Naive B cell (primary cell): ENCODE measurements at regions not wholly inside any gene's neighbourhood (a gene's known extent, or its start where the extent isn't known, plus 50 kb on each side); places are given as distances from the start of the nearest gene placed in this dataset.
"Not testable (repeated sequence)": the region's sequence is repeated elsewhere in the genome, so short reads cannot be mapped to it uniquely, and the experiment has no call there.

Experiments
- ATAC-seq, 2 donors: fragments of 150-1000 bp; cut with Tn5 transposase; 2 replicates each; pipeline ENCODE4 v1.10.0; 2021; ENCODE audit warnings: low read depth in 2 of 2, mild to moderate bottlenecking in 2 of 2, moderate library complexity in 2 of 2
- DNase-seq: peaks from one replicate; pipeline ENCODE4 v3.0.0; 2022
- H3K27ac Mint-ChIP-seq, 6 donors: one replicate each; pipeline ENCODE4 v1.8.0; 2020 to 2022; ENCODE audit warnings: mild to moderate bottlenecking in 6 of 6, mixed read lengths in 6 of 6, moderate library complexity in 5 of 6, inconsistent platforms in 2 of 6
- H3K27me3 Mint-ChIP-seq, 3 donors: one replicate each; pipeline ENCODE4 v1.8.0; 2021 to 2022; ENCODE audit warnings: mixed read lengths in 3 of 3, mild to moderate bottlenecking in 1 of 3
- H3K36me3 Mint-ChIP-seq, 2 donors: one replicate each; pipeline ENCODE4 v1.8.0; 2020 to 2022; ENCODE audit warnings: mixed read lengths in 2 of 2, inconsistent platforms in 1 of 2, mild to moderate bottlenecking in 1 of 2
- H3K4me1 Mint-ChIP-seq, 3 donors: one replicate each; pipeline ENCODE4 v1.8.0; 2020 to 2022; ENCODE audit warnings: mixed read lengths in 3 of 3, inconsistent platforms in 1 of 3, mild to moderate bottlenecking in 1 of 3, moderate library complexity in 1 of 3
- H3K4me3 Mint-ChIP-seq, 8 donors: one replicate each; pipeline ENCODE4 v1.8.0; 2020 to 2022; ENCODE audit warnings: mild to moderate bottlenecking in 8 of 8, mixed read lengths in 8 of 8, moderate library complexity in 8 of 8, inconsistent platforms in 2 of 8
- H3K9me3 Mint-ChIP-seq, 7 donors: one replicate each; pipeline ENCODE4 v1.8.0; 2020 to 2022; ENCODE audit warnings: mixed read lengths in 7 of 7, mild to moderate bottlenecking in 5 of 7, inconsistent platforms in 2 of 7, moderate library complexity in 1 of 7

GRCh38 chr19:21610787-21611186, 105.4 kb downstream of the ZNF429 start:
- H3K27me3 Mint-ChIP-seq: peaks cover 0 to 3% (median 0%) of the 10 kb centered on the region in 3 donors
- H3K4me1 Mint-ChIP-seq: no peaks in the 10 kb centered on the region
- H3K4me3 Mint-ChIP-seq: no peak overlapping the region
- H3K36me3 Mint-ChIP-seq: no peaks in the 10 kb centered on the region
- ATAC-seq (no peak), DNase-seq (no peak)
- H3K27ac Mint-ChIP-seq: no peak overlapping the region
- H3K9me3 Mint-ChIP-seq: peaks cover 0 to 7% (median 3%) of the 10 kb centered on the region in 7 donors

- DNase-seq: no peak
- H3K27ac Mint-ChIP-seq: no peak overlapping the region
- peaks cover 0 to 3% (median 0%) of the 10 kb centered on the region in 3 donors for H3K27me3 Mint-ChIP-seq
- H3K9me3 Mint-ChIP-seq: peaks cover 0 to 7% (median 3%) of the 10 kb centered on the region in 7 donors
- peaks cover under 1 to 1% (median under 1%) of the 10 kb centered on the region in 3 donors for H3K4me1 Mint-ChIP-seq
- ATAC-seq: no peak
- no peak overlapping the region for H3K4me3 Mint-ChIP-seq
- no peaks in the 10 kb centered on the region for H3K36me3 Mint-ChIP-seq
These were observed 104.9 kb downstream of the ZNF429 start for GRCh38 chr19:21610341-21610740.

- ATAC-seq (no peak), DNase-seq (no peak)
- Mint-ChIP-seq H3K9me3 (peaks cover 0 to 4% (median 2%) of the 10 kb centered on the region in 7 donors), H3K4me1 (peaks cover 15 to 18% (median 18%) of the 10 kb centered on the region in 3 donors), H3K27me3 (peaks cover 0 to 3% (median 0%) of the 10 kb centered on the region in 3 donors), H3K4me3 (no peak overlapping the region), H3K27ac (no peak overlapping the region), H3K36me3 (no peaks in the 10 kb centered on the region)
These were observed 103.2 kb downstream of the ZNF429 start for GRCh38 chr19:21608571-21608970.

GRCh38 chr19:21607449-21607848, 102.0 kb downstream of the ZNF429 start:
- no peak overlapping the region for H3K4me3 Mint-ChIP-seq

GRCh38 chr19:21607011-21607410, 101.6 kb downstream of the ZNF429 start:
- not testable (repeated sequence) for H3K9me3 Mint-ChIP-seq, H3K27ac Mint-ChIP-seq, H3K36me3 Mint-ChIP-seq, ATAC-seq, H3K27me3 Mint-ChIP-seq, DNase-seq, H3K4me3 Mint-ChIP-seq
- peaks cover 18 to 21% (median 20%) of the 10 kb centered on the region in 3 donors for H3K4me1 Mint-ChIP-seq

More at GRCh38 chr19:21607449-21607848, 102.0 kb downstream of the ZNF429 start:
- ATAC-seq (no peak), DNase-seq (no peak)
- Mint-ChIP-seq H3K27me3 (peaks cover 0 to 3% (median 0%) of the 10 kb centered on the region in 3 donors), H3K27ac (no peak overlapping the region), H3K9me3 (peaks cover 0 to 2% (median 0%) of the 10 kb centered on the region in 7 donors), H3K4me1 (peaks cover 18 to 21% (median 20%) of the 10 kb centered on the region in 3 donors), H3K36me3 (no peaks in the 10 kb centered on the region)

- not testable (repeated sequence) for H3K9me3 Mint-ChIP-seq, H3K27me3 Mint-ChIP-seq, ATAC-seq, H3K27ac Mint-ChIP-seq, H3K4me3 Mint-ChIP-seq, H3K36me3 Mint-ChIP-seq, DNase-seq
- H3K4me1 Mint-ChIP-seq: peaks cover 18 to 21% (median 20%) of the 10 kb centered on the region in 3 donors
These were observed 100.9 kb downstream of the ZNF429 start for GRCh38 chr19:21606326-21606725.

- Mint-ChIP-seq H3K36me3 (no peaks in the 10 kb centered on the region), H3K27me3 (no peaks in the 10 kb centered on the region), H3K9me3 (peaks cover 0 to 2% (median 0%) of the 10 kb centered on the region in 7 donors), H3K4me3 (peak overlapping the region; percentile 87 to 97 (median 94)), H3K27ac (peak overlapping the region in 5 of 6 donors; percentile 88 to 94 (median 89)), H3K4me1 (peaks cover 18 to 21% (median 20%) of the 10 kb centered on the region in 3 donors)
- no peak for DNase-seq
- no peak for ATAC-seq
These were observed 99.6 kb downstream of the ZNF429 start for GRCh38 chr19:21604951-21605476.
